ENCODE measurements at regions not wholly inside any gene's neighbourhood (a gene's known extent, or its start where the extent isn't known, plus 50 kb on each side); places are given as distances from the start of the nearest gene placed in this dataset.
"Not testable (repeated sequence)": the region's sequence is repeated elsewhere in the genome, so short reads cannot be mapped to it uniquely, and the experiment has no call there.

GRCh38 chr6:13874191-13874549, 50.6 kb upstream of the RNF182 start:
- no peak for DNase-seq (ENCODE audit: low read depth in 2 of 2)

DNA sequence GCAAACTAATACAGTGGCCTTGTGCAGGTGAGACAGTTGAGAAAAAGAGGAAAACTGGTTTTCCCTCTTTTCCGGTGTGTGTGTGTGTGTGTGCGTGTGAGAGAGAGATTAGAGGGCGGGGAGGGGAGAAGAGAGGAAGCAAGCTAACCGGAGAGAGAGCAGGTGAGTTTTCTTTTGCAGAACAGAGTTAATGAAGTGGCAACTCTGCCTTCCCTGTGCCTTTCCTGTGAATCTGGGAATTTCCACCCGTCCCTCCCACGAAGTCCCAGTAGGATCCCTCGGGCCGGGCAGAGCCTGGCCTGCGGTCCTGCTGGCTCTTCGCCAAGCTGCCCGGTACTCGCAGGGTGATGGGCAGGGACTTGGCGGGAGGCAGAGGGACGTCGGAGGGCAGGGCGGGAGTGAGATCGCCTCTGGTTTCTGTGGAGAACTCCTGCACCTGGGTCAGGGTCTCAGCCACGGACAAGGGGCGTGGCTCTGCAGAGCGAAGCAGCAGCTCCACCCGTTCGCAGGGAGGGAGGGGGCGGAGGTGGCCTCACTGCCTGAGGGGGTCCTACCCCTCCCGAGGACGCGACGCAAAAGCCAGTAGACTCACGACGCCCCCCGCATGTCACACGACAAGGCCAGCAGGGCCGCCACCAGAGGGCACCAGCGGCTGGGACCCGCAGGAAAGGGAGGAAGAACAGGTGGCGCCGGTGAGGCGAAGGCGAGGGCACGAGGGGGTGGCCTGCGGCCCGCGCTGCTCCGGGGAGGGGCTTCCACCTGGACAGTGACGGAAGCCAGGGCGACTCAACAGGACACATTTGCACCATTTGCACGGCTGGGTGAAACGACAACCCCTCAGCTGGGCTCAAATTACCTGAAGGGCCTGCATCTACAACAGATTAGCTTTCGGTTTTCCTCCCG, 51.2 kb upstream of the RNF182 start:
- peak; percentile 63 to 72 for DNase-seq (ENCODE audit: low read depth in 2 of 2)

DNA sequence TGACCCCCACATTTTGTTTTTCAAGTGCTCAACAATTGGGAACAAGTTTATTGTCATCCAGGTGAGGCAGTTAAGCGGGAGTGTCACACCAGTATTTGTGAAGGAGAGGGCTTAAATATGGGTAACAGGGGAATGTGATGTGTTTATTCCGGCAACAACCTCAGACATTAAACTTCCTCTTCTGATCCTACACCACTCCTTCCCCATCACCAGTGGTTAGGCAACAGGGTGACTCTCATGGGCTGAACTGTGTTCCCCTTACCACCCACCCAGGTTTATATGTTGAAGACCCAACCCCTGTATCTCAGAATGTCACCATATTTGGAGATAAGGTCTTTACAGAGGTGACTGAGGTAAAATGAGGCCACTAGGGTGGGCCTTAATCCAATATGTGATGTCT, 52.1 kb upstream of the RNF182 start:
- no peak for DNase-seq (ENCODE audit: low read depth in 2 of 2)

DNA sequence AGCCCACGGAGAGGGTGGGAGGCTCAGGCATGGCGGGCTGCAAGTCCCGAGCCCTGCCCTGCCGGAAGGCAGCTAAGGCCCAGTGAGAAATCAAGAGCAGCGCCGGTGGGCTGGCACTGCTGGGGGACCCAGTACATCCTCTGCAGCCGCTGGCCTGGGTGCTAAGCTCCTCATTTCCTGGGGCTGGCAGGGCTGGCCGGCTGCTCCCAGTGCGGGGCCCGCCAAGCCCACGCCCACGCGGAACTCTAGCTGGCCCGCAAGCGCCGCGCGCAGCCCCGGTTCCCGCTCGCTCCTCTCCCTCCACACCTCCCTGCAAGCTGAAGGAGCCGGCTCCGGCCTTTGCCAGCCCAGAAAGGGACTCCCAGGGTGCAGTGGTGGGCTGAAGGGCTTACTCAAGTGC, 52.7 kb upstream of the RNF182 start:
- DNase-seq (ENCODE audit: low read depth in 2 of 2), result not testable (repeated sequence)

DNA sequence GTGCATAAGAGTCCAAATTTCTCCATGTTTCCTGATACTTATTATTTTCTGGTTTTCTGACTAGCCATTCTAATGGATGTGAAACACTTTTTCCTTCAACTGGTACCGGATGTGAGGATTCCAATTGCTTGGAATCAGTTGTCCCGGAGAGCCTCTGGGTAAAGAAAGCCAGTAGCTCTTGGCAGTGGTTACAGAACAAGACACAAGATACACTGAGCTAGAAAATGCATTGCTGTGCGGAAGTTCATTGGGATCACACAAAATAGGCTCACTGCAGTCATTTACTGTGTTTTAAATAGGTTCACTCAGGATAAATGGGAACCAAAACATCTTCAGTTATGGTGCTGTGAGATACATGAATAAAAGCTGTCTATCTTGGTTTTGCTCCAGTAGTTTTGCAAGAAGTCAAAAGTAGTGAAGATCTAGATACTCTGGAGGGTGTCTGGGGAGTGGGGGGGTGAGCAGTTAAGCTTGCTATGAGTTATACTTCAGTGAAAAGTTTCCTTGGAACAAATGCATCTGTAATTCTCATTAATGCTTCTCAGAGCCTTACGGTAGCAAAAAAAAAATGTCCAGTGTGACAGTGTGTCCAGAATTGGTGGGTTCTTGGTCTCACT, 54.4 kb upstream of the RNF182 start:
- DNase-seq (ENCODE audit: low read depth in 2 of 2), result no peak

GRCh38 chr6:13868236-13868635, 53.9 kb upstream of the MCUR1 start:
- DNase-seq (ENCODE audit: low read depth in 2 of 2), result no peak

DNA sequence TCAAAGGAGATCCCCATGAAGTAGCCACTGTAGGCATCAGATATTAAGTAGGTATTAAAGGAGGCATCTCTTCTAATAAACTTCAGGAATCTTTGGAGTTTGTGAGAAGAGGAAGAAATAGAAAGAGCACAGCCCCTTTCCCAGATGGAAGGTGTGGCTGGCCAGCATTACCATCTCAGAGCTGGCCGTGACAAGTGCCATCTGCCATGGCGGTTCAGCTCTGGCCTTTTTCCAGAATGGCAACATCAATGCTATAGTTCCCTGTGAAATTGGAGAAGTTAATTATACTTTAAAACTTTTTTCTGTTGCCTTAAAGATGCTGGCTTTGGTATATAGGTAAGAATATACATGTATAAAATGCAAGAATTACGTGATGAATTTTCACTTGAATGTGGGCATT, 51.9 kb upstream of the MCUR1 start:
- DNase-seq (ENCODE audit: low read depth in 2 of 2), result no peak

GRCh38 chr6:13865141-13865540, 50.8 kb upstream of the MCUR1 start:
- no peak for DNase-seq (ENCODE audit: low read depth in 2 of 2)

DNA sequence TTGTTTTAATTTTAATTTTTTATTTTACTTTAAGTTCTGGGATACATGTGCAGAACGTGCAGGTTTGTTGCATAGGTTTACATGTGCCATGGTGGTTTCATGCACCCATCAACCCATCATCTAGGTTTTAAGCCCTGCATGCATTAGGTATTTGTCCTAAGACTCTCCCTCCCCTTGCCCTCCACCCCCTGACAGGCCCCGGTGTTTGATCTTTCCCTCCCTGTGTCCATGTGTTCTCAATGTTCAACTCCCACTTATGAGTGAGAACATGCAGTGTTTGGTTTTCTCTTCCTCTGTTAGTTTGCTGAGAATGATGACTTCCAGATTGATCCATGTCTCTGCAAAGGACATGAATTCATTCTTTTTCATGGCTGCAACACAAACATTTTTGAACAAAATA, 50.3 kb upstream of the MCUR1 start:
- not testable (repeated sequence) for DNase-seq (ENCODE audit: low read depth in 2 of 2)
